ENCODE measurements at regions not wholly inside any gene's neighbourhood (a gene's known extent, or its start where the extent isn't known, plus 50 kb on each side); places are given as distances from the start of the nearest gene placed in this dataset.

DNA sequence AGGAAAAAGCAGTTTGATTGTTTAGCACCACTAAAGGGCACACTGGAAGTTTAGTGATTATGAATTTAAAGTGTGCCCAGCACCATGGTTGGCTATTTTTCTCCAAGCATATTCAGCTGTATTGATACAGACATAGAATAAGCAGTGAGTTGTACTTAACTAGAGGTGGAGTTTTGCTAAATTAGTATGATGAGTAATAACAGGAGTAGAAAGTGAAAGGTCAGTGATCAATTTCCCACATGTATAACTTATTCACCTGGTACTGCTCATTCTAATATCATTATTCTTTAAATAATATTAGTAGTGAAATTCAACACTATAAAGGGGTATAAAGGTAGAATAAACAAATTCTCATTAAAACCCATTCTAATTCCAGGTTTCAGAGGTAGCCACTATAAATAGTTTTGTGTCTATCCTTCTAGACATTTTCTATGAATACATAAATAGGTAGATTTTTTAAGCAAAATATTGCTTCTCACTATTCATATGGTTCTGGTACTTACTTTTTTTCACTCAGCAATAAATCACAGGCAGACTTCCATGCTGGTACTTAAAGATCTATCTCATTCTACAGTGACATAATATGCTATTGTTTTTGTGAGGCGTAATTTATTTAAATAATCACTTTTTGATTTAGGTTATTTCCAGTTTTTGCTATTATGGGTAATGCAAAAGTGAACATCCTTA is 732.9 kb downstream of the VGLL3 start:
- ATAC-seq, result no peak

DNA sequence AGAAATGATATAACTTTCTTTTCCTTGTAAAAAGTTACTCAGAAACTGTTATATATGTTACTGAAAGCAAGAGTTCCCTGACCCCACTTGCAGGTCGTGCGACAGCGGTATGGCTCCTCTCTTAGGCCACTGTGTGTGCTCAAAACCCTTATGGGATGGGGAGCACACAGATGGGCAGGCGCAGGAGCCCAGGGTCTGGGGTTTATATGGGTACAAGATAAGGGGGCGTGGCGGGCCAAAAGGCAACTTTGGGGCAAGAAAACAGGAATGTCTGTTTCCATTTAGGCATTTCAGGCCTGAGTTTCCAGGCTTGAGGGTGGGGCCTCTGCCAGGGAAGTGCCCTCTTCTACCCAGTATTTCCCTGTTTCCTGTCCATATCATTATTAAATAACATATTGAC is 736.5 kb downstream of the VGLL3 start:
- no peak for ATAC-seq

DNA sequence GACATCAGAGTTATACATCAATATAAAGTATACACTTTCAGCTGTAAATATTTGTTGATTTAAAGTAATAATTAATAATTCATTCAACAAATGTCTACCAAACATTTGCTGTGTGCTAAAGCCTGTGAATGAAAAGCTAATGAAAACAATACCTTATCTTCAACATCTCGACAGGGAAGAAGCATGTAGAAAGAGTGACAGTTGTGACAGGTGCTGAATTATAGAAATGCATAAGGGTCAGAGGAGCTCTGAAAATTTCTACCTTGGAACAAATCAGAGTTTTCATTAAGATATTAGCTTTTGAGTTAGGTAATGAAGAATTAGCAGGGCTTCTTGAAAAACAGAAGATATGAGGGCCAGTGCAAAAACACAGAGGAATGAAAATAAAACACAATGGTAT is 739.2 kb downstream of the VGLL3 start:
- ATAC-seq, result no peak

DNA sequence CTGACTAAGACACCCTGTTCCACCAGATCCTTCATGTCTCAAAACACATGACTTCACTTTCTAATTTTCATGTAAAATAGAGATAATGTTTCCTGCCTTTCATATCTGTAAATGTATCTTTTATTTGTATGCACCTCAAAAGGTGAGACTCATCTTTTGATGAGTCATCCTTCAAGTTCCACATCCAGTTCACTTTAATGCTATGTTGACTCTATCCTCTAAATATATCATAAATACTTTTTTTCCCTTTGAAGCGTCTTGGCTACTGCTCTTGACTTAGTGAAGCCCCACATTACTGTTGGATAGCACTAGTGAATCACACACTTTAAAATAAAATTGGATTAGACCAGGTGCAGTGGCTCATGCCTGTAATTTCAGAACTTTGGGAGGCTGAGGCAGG is 741.1 kb downstream of the VGLL3 start:
- ATAC-seq, result no peak

DNA sequence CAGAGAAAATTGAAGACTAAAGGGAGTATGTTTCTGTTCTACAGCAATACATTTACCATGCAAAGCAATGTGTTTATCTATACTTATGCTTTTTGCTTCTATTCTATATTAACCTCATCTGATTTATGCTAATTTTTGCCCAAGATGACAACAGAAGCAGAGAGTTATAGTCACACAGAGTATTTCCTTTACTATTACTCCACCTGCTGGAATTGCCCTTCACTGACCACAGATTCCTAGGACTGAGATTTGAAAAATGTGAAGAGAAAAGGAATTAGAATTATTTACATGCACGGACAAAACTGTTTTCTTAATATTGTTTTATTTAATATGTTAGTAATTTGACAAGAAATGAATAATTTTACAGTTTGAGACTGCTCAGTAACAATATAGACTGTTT is 745.6 kb downstream of the VGLL3 start:
- ATAC-seq, result no peak

DNA sequence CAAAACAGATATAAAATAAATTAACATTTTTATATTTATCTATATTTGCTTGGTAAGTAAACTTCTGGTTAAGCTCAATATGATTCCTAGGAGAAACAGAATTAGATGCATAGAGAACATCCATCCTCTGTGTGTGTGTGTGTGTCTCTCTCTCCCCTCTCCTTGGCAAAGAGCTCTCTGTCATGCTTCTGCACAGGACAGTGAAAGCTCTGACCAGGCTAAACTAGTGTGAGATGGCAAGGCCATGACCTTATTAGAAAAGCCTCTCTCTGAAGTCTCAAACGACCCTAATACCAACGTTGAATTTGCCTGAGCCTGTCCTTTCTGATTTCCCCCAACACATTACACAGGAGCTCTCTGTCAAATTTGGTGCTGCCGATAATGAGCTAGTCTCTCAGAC is 746.0 kb downstream of the VGLL3 start:
- no peak for ATAC-seq

DNA sequence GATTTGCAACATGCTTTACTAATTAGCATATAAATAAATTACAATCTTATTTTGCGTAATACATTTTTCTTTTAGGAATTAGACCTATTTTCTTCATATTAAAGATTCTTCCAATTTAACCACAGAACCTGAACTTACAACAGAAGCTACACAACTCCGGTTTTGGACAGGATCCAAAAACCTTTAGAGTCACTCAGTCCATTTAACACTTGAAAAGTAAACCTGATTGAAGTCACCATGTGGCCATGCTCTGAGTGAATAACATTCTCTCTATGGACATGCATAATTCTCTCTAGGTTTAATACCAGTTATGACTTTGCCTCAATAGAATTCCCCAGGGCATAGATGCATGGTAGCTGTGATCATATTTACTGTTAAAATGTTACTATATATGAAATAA is 751.0 kb downstream of the VGLL3 start:
- ATAC-seq, result no peak

DNA sequence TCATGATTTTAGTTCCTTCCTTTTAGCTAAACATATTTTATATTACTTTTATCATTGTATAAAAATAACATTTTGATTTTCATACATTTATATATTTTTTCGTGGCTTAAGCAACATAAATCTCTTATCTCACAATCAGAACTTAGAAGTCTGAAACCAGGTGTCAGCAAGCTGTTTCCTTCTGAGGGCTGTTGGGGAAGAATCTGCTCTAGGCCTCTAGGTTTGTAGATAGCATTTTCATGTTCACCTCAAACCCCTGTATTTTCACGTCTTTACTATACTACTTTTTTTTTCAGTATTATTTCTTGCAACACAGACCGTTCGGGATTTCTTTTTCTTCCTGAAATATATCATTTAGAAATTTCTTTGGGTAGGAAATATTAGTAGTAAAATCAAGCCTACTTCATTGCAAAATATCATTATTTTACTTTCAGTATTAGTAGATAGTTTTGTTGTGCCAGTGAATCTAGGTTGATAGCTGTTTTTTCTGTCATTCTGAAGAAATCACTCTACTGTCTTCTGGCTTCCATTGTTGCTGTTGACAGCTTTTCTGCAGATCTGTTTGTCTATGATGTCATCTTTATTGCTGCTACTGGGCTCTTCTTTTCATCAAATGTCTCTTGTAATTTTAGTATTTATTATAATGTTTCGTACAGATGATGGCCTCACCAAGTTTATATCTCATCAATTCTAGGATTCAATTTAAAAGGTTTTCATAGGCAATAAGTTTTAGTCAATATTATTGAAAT is 756.3 kb downstream of the VGLL3 start:
- no peak for ATAC-seq

DNA sequence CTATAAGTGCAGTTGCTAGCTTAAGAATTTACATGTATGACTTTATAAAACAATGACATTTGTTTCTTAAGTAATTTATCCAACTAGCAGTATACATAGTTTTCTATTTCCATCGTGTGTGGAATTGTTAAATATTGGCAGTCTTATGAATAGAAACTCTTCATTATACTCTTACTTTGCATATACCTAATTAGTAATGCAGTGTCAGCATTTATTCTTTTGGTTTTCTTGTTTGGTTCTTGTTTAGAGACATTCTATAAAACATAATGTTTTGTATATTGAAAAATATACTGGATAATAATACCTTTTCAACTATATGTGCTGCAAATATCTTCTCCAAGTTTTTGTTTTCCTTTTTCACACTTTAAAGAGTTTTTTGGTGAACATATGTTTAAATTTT is 760.2 kb downstream of the VGLL3 start:
- no peak for ATAC-seq

DNA sequence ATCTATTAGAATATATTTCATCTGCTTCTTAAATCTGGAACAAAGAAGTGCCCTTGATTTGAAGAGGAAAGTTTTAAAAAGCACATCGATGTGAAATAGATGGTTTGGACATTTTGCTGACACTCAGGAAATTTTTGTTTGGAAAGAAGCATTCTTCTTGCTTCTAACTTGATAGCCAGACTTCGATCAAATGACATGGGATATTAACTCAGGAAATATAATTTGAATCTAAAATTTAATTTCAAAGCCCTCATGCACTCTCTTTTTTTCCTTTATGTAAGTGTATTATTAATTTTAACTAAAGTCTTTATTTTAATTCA is 761.2 kb downstream of the VGLL3 start:
- ATAC-seq, result no peak

DNA sequence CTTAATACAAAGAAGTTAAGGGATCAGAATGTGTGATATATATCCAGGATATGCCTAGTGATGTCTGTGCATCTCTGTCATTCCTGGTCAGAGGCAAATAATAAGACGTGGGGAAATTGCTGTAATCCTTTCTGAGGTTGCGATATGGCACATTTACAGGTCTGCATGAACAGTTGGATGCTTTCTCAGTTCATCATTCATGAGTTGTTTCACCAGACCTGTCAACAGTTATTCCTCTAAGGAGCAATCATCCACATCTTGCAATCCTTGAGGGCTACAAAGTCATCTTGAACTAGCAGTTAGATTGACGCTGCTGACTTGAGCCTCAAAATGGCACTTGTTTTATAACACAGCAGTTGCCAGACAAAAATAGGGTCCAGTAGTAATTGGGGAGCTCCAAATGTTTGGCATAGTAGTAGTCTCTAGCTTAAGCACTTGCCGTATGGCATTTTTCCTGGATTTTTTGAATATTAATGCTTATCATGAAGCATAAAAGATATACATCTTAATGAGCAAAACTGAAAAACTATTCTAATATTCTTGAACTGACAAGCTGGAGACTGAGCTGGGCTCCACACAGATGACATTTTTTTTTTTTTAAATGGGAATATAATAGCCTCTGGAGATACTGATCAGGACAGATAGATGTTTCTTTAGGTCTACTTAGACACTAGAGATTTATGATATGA is 761.7 kb downstream of the VGLL3 start:
- ATAC-seq, result no peak

DNA sequence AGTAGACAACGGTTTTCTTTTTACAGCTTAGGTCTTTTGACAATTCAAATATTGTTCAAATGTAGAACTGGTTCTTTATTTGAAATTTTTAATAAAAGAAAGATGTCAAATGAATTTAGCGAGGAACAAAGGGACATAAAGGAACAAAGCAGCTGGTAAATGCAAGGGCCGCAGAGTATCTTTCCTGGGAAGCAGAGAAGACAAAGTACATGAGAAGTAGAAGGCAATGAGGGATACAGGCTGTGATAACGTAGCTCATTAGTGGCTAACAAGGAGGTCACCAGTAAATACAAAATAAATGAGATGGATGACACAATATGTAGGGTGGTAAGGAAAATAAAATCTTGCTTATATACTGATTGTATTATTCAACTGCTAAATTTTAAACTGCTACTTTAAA is 762.8 kb downstream of the VGLL3 start:
- no peak for ATAC-seq

DNA sequence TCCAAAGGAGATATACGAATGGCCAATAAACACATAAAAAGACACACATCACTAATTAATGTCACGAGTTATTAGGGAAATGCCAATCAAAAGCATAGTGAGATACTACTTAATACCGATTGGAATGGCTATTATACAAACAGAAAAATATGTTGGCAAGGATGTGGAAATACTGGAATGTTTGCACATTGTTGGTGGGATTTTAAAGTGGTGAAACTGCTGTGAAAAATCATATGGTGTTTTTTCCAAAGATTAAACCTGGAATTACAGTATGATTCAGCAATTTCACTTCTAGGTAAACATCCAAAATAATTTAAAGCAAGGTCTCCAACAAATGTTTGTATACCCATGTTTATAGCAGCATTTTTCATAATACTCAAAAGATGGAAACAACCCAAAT is 765.5 kb downstream of the VGLL3 start:
- ATAC-seq, result no peak

DNA sequence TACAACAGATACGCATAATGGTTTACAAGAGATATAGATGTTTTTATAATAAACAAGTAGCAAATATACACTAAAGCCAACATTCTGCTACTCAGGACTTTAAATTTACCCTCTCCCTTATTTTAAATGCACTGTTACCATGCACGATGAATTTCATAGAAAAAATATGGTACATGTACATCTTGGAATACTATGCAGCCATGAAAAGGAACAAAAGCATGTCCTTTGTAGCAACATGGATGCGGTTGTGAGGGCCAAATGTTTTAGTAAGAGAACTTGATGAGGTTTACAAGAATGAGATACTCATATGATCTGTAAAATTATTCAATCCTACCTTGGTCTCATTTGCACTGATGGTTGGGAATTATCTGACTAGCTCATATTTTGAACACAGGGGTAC is 769.3 kb downstream of the VGLL3 start:
- no peak for ATAC-seq

DNA sequence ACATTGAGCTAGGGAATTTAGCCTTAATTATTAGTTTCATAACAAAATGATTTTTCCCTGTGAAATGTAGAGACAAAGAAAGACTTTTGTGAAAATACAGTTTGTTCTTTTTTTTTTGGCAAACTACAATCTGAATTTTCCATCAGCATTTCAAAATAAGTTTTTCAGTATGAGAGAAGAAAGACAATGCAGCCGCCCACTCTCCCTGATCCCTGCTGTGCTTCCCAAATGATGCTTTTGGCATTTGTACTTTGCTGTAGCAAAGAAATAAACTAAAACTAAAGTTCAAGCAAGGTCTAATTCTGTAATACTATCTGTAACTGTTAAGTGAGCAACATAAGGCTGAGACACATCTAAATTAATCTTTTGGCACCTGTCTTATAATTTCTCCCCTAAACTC is 782.2 kb downstream of the VGLL3 start:
- ATAC-seq, result no peak

DNA sequence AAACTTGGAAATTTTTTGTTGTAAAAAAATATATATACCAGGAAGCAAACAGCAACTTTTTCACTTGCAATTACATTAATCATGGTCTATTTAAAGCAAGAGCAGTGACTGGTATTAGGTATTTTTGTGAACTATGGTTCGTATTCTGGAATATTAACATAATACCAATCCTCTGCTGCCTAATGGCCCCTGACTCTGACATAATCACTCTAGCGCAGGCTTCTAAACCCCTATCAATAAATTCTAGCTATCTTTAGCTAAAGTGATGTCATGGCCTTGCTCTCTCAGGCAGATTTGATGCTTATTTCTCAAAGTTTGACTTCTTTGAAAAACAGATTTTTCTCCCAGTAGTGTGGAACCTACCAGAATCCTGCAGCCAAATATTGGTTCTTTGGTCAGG is 808.3 kb downstream of the VGLL3 start:
- no peak for ATAC-seq

DNA sequence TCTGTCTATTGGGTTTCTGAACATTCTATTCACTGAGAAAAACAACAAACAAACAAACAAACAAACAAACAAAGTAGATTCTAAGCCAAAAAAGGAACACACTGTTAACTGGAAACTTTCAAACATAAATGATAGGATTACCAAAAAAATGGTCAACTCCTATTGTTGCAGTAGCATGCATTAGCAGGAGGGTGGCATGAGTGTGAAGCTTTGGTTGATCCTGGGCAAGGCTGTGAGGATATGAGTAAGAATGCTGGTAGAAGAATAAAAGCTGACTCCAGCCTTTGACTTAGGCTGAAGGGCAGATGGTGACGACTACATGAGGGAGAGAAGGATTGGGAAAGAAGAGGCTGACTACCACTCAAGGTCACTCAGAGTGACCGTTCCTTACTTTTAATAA is 810.3 kb downstream of the VGLL3 start:
- ATAC-seq, result no peak

DNA sequence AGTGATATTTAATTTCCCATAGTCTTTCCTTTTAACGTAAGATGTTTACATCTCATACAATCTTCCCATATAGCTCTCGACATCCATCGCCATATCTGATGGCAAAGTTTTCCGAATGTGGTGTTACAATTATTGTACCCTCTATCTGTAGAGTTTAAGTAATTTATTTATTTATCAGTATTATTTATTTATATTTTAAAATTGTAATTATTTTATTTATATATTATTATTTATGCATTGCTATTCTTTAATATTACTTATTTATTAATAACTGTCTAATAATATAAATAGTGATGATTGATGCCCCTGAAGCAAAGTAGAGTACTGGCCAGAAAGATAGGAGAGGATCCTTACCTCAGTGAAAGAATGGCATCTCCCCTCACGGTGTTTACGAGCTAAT is 812.9 kb downstream of the VGLL3 start:
- no peak for ATAC-seq

DNA sequence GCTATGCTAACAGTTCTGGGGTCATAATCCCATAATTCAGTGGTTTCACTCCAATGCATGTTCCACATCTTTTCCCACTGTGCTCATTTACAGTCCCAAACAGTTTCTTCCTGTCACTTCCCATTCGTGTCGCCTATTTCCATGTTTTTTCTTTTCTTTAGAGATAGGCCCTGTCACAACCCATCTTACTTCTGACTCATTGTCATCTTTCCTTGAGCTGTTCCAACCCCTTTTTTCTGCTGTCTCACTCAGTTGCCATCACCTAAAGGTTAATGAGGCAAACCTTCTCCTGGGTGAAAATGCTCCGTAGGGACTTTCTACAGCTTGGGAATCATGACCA is 814.5 kb downstream of the VGLL3 start:
- no peak for ATAC-seq

DNA sequence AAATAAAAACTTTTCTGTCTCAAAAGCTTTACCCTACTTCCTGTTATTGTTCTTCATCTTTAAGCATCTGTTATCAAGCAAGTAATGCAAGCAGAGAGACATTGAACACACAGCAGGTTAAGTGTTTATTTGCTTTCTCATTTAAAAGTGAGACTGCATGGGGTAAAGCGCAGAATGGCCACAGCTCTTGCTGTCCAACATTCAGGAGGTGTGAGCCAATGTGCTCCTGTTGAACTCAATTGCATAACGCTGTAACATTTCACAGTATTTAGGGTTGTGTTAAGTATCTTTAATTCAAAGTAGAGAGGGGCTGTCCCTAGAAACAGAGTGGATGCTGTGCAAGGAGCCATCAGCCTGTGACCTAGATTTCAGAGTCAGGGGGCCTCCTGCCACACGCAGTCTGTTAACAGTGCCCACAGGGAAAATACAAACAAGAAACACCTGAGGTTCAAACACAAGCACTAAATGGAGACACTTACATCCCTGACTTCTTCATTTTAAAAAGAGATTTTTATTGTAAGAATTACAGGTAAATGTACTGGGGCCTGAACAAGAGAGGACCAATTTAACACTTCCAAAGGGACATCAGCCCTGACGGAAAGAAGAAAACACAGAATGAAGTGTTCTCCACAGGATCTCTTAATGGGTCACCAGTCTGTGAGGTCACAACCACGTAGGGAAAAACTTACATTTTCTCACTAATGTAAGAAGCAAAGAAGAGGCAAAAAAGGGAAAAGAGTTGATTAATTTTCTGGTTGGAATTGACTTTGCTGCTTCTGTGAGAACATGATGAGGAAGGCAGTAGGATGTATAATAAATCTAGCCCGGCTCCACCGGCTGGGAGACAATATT is 815.1 kb downstream of the VGLL3 start:
- no peak for ATAC-seq

DNA sequence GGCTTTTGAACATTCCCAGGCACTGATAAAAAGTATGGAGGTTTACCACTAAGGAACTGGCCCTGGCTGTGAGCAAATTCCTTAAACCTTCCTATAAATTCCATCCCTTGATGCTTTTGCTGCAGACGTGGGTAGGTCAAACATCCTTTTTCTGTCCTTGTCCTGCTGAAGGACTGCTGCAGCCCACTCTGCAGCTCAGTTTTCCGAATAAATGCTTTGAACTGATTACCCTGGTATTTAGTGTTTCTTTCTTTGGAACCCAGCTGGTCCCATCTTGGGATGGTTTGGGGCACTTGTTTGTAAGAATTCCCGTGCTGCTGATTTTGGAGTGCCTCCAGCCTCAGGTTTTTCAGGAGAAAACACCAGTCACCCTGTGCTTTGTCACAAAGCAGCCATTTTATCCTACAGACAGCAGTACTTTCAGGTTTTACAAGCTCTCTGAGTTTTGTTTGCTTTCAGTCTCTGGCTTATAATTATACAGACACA is 815.9 kb downstream of the VGLL3 start:
- no peak for ATAC-seq

DNA sequence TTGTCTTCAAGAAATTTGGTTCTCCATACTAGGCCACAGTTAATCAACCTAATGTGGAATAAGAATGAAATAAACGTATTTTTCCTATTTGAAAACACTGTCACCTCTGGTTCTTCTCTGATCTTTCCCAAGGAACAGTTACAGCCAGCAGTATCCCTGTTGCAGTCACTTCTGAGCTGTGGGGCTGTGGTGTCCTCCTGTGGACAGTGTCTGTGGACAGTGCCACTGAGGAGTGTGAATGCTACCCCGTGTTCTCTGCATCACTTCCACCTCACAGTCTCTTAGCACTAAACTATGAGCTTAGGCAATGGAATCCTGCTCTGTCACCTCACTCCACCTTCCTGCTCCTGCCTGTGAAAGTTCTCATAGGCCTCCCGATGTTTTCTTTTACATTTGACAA is 817.5 kb downstream of the VGLL3 start:
- no peak for ATAC-seq

DNA sequence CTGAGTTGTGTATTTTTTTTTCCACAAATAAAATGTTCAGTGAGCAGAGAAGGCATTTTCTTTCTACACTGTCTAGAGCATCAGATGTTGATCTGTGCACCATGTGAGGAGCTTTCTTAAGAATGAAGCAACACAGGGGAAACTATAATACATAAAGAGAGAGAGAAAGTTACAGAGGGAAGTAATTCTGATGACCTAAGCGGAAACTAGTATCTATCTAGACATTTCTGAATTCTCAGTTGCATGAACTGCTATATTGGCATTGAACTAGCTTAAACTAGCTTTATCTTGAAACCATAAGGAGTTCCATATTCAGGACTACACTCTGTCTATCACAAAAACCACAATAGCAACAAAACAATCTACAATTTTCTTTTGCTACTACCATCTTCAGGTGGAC is 822.4 kb downstream of the VGLL3 start:
- no peak for ATAC-seq
